ENCODE measurements at regions not wholly inside any gene's neighbourhood (a gene's known extent, or its start where the extent isn't known, plus 50 kb on each side); places are given as distances from the start of the nearest gene placed in this dataset.

GRCh38 chr1:82445827-82446226 lies 645.1 kb downstream of the ADGRL2 start:
- no peak for DNase-seq (ENCODE audit: low spot score)

GRCh38 chr1:82445132-82445531 lies 644.4 kb downstream of the ADGRL2 start:
- DNase-seq (ENCODE audit: low spot score), result no peak

- no peak for DNase-seq (ENCODE audit: low spot score)
Measured at GRCh38 chr1:82441402-82441801, 640.7 kb downstream of the ADGRL2 start.

- DNase-seq (ENCODE audit: low spot score), result no peak
Measured at GRCh38 chr1:82423174-82423815, 622.6 kb downstream of the ADGRL2 start.

GRCh38 chr1:82421782-82422181 lies 621.0 kb downstream of the ADGRL2 start:
- no peak for DNase-seq (ENCODE audit: low spot score)

- no peak for DNase-seq (ENCODE audit: low spot score)
Measured at GRCh38 chr1:82420584-82420983, 619.9 kb downstream of the ADGRL2 start.

GRCh38 chr1:82411605-82412004 lies 610.9 kb downstream of the ADGRL2 start:
- DNase-seq (ENCODE audit: low spot score), result no peak

- DNase-seq (ENCODE audit: low spot score), result no peak
Measured at GRCh38 chr1:82405333-82405732, 604.6 kb downstream of the ADGRL2 start.

- no peak for DNase-seq (ENCODE audit: low spot score)
Measured at GRCh38 chr1:82401116-82401515, 600.4 kb downstream of the ADGRL2 start.

GRCh38 chr1:82400521-82400920 lies 599.8 kb downstream of the ADGRL2 start:
- no peak for DNase-seq (ENCODE audit: low spot score)

- DNase-seq (ENCODE audit: low spot score), result no peak
Measured at GRCh38 chr1:82399093-82399492, 598.4 kb downstream of the ADGRL2 start.

- DNase-seq (ENCODE audit: low spot score), result no peak
Measured at GRCh38 chr1:82398357-82398756, 597.6 kb downstream of the ADGRL2 start.

- DNase-seq (ENCODE audit: low spot score), result no peak
Measured at GRCh38 chr1:82395440-82395839, 594.7 kb downstream of the ADGRL2 start.

GRCh38 chr1:82392946-82393345 lies 592.2 kb downstream of the ADGRL2 start:
- no peak for DNase-seq (ENCODE audit: low spot score)

- DNase-seq (ENCODE audit: low spot score), result no peak
Measured at GRCh38 chr1:82392513-82392912, 591.8 kb downstream of the ADGRL2 start.

GRCh38 chr1:82391712-82392111 lies 591.0 kb downstream of the ADGRL2 start:
- no peak for DNase-seq (ENCODE audit: low spot score)

- DNase-seq (ENCODE audit: low spot score), result no peak
Measured at GRCh38 chr1:82390627-82391026, 589.9 kb downstream of the ADGRL2 start.

- DNase-seq (ENCODE audit: low spot score), result no peak
Measured at GRCh38 chr1:82388679-82389078, 587.9 kb downstream of the ADGRL2 start.

- no peak for DNase-seq (ENCODE audit: low spot score)
Measured at GRCh38 chr1:82387012-82387366, 586.3 kb downstream of the ADGRL2 start.

- no peak for DNase-seq (ENCODE audit: low spot score)
Measured at GRCh38 chr1:82386365-82387011, 585.8 kb downstream of the ADGRL2 start.

GRCh38 chr1:82384776-82385175 lies 584.0 kb downstream of the ADGRL2 start:
- no peak for DNase-seq (ENCODE audit: low spot score)

GRCh38 chr1:82377201-82377884 lies 576.6 kb downstream of the ADGRL2 start:
- no peak for DNase-seq (ENCODE audit: low spot score)

GRCh38 chr1:82373710-82374109 lies 573.0 kb downstream of the ADGRL2 start:
- no peak for DNase-seq (ENCODE audit: low spot score)

Data from germinal center (tissue), 1 donor.